Osteocyte (in vitro differentiated cells): ENCODE measurements at regions not wholly inside any gene's neighbourhood (a gene's known extent, or its start where the extent isn't known, plus 50 kb on each side); places are given as distances from the start of the nearest gene placed in this dataset.

Source experiments
- DNase-seq: peaks from one replicate; pipeline ENCODE4 v3.0.0; 2021; ENCODE audit warnings: mixed read lengths; ENCODE audit not compliant: unreplicated experiment; ENCODE audit errors: extremely low spot score
- H3K27ac Mint-ChIP-seq: one replicate; pipeline ENCODE4 v1.8.0; 2021; ENCODE audit warnings: mild to moderate bottlenecking, mixed read lengths; ENCODE audit not compliant: unreplicated experiment
- H3K27me3 Mint-ChIP-seq: one replicate; pipeline ENCODE4 v1.8.0; 2021; ENCODE audit warnings: mixed read lengths; ENCODE audit not compliant: unreplicated experiment
- H3K36me3 Mint-ChIP-seq: one replicate; pipeline ENCODE4 v1.8.0; 2021; ENCODE audit warnings: mixed read lengths; ENCODE audit not compliant: unreplicated experiment
- H3K4me1 Mint-ChIP-seq: one replicate; pipeline ENCODE4 v1.8.0; 2021; ENCODE audit warnings: mixed read lengths; ENCODE audit not compliant: unreplicated experiment
- H3K4me3 Mint-ChIP-seq: one replicate; pipeline ENCODE4 v1.8.0; 2021; ENCODE audit warnings: mild to moderate bottlenecking, moderate library complexity, mixed read lengths; ENCODE audit not compliant: unreplicated experiment
- H3K9me3 Mint-ChIP-seq: one replicate; pipeline ENCODE4 v1.8.0; 2021; ENCODE audit warnings: mixed read lengths; ENCODE audit not compliant: unreplicated experiment
- TF ChIP-seq, protein P1 (sequence below): fragments of 200-600 bp; sonication (generic); IDR thresholded peaks from 2 replicates; pipeline ENCODE4 v1.5.0; 2021; ENCODE audit warnings: antibody characterized with exemption, mild to moderate bottlenecking, moderate library complexity

DNA sequence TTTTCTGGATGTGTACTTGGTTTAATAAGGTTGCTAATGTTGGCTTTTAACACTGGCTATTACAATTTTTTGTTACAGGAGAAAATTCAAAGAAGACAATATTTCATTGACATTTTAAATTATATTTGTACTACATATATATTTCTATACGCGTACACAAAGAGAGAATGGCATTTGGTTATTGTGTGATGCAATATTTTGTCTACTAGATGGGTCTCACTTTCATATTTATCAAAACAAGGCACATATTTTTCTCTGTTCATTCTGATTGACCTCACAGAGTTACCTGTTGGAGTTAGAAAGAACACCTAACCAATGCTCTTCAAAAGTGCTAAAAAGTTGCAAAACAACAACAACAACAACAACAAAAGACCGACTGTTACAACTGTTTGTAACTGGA is 50.2 kb upstream of the VGLL3 start:
- Mint-ChIP-seq H3K27ac (no peak overlapping the region), H3K27me3 (no peaks in the 10 kb centered on the region), H3K9me3 (no peaks in the 10 kb centered on the region), H3K4me1 (no peaks in the 10 kb centered on the region), H3K36me3 (no peaks in the 10 kb centered on the region), H3K4me3 (no peak overlapping the region)
- TF ChIP-seq, protein P1, sequence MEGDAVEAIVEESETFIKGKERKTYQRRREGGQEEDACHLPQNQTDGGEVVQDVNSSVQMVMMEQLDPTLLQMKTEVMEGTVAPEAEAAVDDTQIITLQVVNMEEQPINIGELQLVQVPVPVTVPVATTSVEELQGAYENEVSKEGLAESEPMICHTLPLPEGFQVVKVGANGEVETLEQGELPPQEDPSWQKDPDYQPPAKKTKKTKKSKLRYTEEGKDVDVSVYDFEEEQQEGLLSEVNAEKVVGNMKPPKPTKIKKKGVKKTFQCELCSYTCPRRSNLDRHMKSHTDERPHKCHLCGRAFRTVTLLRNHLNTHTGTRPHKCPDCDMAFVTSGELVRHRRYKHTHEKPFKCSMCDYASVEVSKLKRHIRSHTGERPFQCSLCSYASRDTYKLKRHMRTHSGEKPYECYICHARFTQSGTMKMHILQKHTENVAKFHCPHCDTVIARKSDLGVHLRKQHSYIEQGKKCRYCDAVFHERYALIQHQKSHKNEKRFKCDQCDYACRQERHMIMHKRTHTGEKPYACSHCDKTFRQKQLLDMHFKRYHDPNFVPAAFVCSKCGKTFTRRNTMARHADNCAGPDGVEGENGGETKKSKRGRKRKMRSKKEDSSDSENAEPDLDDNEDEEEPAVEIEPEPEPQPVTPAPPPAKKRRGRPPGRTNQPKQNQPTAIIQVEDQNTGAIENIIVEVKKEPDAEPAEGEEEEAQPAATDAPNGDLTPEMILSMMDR: no peak
- DNase-seq: no peak
